Transverse colon (tissue), 4 donors: ENCODE measurements at regions not wholly inside any gene's neighbourhood (a gene's known extent, or its start where the extent isn't known, plus 50 kb on each side); places are given as distances from the start of the nearest gene placed in this dataset.

Experiments
- DNase-seq: peaks from one replicate; pipeline ENCODE4 v3.0.0-alpha.2; 2019
- H3K27ac ChIP-seq, 4 donors: fragments of 200-600 bp; sonication (generic); 2 replicates each; pipeline ENCODE4 v1.5.1; 2016 to 2018; ENCODE audit warnings: inconsistent platforms in 4 of 4
- H3K27me3 ChIP-seq: fragments of 200-600 bp; sonication (generic); 2 replicates; pipeline ENCODE4 v1.5.1; 2017; ENCODE audit warnings: inconsistent platforms
- H3K36me3 ChIP-seq, 4 donors: fragments of 200-600 bp; sonication (generic); 2 replicates each; pipeline ENCODE4 v1.5.1; 2017 to 2019; ENCODE audit warnings: inconsistent platforms in 4 of 4
- H3K4me1 ChIP-seq, 4 donors: fragments of 200-600 bp; sonication (generic); 2 replicates each; pipeline ENCODE4 v1.5.1; 2017 to 2020; ENCODE audit warnings: inconsistent platforms in 4 of 4
- H3K4me3 ChIP-seq, 4 donors: fragments of 200-600 bp; sonication (generic); 1 replicate in 1 of 4; 2 replicates in 3 of 4; pipeline versions ENCODE4 v1.5.1 to v1.6.1; 2017 to 2019; ENCODE audit warnings: inconsistent platforms in 4 of 4
- H3K9me3 ChIP-seq, 2 donors: fragments of 200-600 bp; sonication (generic); 2 replicates each; pipeline ENCODE4 v1.5.1; 2017 to 2019; ENCODE audit warnings: inconsistent platforms in 2 of 2
- CTCF ChIP-seq, 5 experiments: fragments of 200-600 bp in 3 of 5; fragments of 450-650 bp in 2 of 5; sonication (generic) in 3 of 5; IDR thresholded peaks; 1 replicate in 2 of 5; 2 replicates in 3 of 5; pipeline ENCODE4 v1.5.1; 2016 to 2017; ENCODE audit warnings: antibody characterized with exemption in 5 of 5, inconsistent platforms in 3 of 5, mild to moderate bottlenecking in 2 of 5, moderate library complexity in 1 of 5
- EP300 ChIP-seq: sonication (generic); formaldehyde crosslinking; IDR thresholded peaks from one replicate; pipeline ENCODE4 v1.6.1; 2017; ENCODE audit warnings: antibody characterized with exemption, low read depth
- POLR2A ChIP-seq: fragments of 450-650 bp; IDR thresholded peaks from one replicate; pipeline ENCODE4 v1.6.1; 2016; ENCODE audit warnings: antibody characterized with exemption, mild to moderate bottlenecking, moderate library complexity
- POLR2AphosphoS5 ChIP-seq, 3 donors: sonication (generic); formaldehyde crosslinking; IDR thresholded peaks; one replicate each; pipeline ENCODE4 v1.6.1; 2016; ENCODE audit warnings: antibody characterized with exemption in 3 of 3
- WGBS, 2 donors: methylation state at CpG; one replicate each; pipeline ENCODE4 v1.1.5; 2018; ENCODE audit warnings: low coverage in 1 of 2; 5-methylcytosine and 5-hydroxymethylcytosine counted together
- in situ Hi-C, 4 donors: fragments of 200-750 bp; cut with MboI; loops; one replicate each; pipeline versions ENCODE4 v1.15.0 to v1.15.1; 2017; ENCODE audit warnings: low sequenced_read_pairs in 3 of 4, low pct_ligation_motif_present in 1 of 4, low pct_unique_long_range_greater_than_20kb in 1 of 4
- intact Hi-C: fragments of 100-400 bp; cut with DNase I; formaldehyde crosslinking; loops from one replicate; pipeline ENCODE4 v1.15.1; 2023; ENCODE audit warnings: low total_unique reads

- DNase-seq: no peak
- TF ChIP-seq CTCF (IDR thresholded peaks at IDR 0.05) (no peak), POLR2AphosphoS5 (IDR thresholded peaks at IDR 0.05) (no peak), EP300 (no peak), POLR2A (no peak)
- intact Hi-C loops: no loop called here
- H3K36me3 ChIP-seq: no peaks in the 10 kb centered on the region
- no peaks in the 10 kb centered on the region for H3K4me1 ChIP-seq
- in situ Hi-C loops: no loop called here
- H3K4me3 ChIP-seq: no peak overlapping the region
- no peaks in the 10 kb centered on the region for H3K9me3 ChIP-seq
- 80 to 81% methylated on average over 1 to 2 of the region's 2 CpGs for WGBS, 2 donors
- no peaks in the 10 kb centered on the region for H3K27me3 ChIP-seq
- no peak overlapping the region for H3K27ac ChIP-seq
Observed at GRCh38 chr7:81209059-81209458, 290.2 kb upstream of the SEMA3C start.

- Histone ChIP-seq H3K27me3 (no peaks in the 10 kb centered on the region), H3K36me3 (no peaks in the 10 kb centered on the region), H3K27ac (no peak overlapping the region), H3K4me1 (no peaks in the 10 kb centered on the region), H3K9me3 (no peaks in the 10 kb centered on the region), H3K4me3 (no peak overlapping the region)
- 76 to 88% methylated on average over 4 to 5 of the region's 5 CpGs for WGBS, 2 donors
- intact Hi-C loops (no loop called here), in situ Hi-C loops (no loop called here)
- TF ChIP-seq CTCF (IDR thresholded peaks at IDR 0.05) (no peak), POLR2AphosphoS5 (IDR thresholded peaks at IDR 0.05) (no peak), EP300 (no peak), POLR2A (no peak)
- no peak for DNase-seq
Observed at GRCh38 chr7:81207801-81208200, 288.9 kb upstream of the SEMA3C start.

- Histone ChIP-seq H3K36me3 (no peaks in the 10 kb centered on the region), H3K27me3 (no peaks in the 10 kb centered on the region), H3K9me3 (no peaks in the 10 kb centered on the region), H3K4me3 (no peak overlapping the region), H3K27ac (no peak overlapping the region), H3K4me1 (no peaks in the 10 kb centered on the region)
- DNase-seq: no peak
- no peak for TF ChIP-seq POLR2AphosphoS5 (IDR thresholded peaks at IDR 0.05)
- TF ChIP-seq POLR2A: no peak
- no peak for TF ChIP-seq EP300
- TF ChIP-seq CTCF (IDR thresholded peaks at IDR 0.05): no peak
- intact Hi-C loops: no loop called here
- in situ Hi-C loops: no loop called here
- WGBS, 2 donors: 87 to 88% methylated on average over 2 of the region's 2 CpGs
Observed at GRCh38 chr7:81206667-81207360, 288.0 kb upstream of the SEMA3C start.

- Histone ChIP-seq H3K9me3 (no peaks in the 10 kb centered on the region), H3K27me3 (no peaks in the 10 kb centered on the region), H3K4me3 (no peak overlapping the region), H3K4me1 (no peaks in the 10 kb centered on the region), H3K27ac (no peak overlapping the region), H3K36me3 (no peaks in the 10 kb centered on the region)
- in situ Hi-C loops (no loop called here), intact Hi-C loops (no loop called here)
- 75 to 85% methylated on average over 3 of the region's 3 CpGs for WGBS, 2 donors
- no peak for DNase-seq
- TF ChIP-seq POLR2AphosphoS5 (IDR thresholded peaks at IDR 0.05) (no peak), CTCF (IDR thresholded peaks at IDR 0.05) (no peak), POLR2A (no peak), EP300 (no peak)
Observed at GRCh38 chr7:81206217-81206616, 287.4 kb upstream of the SEMA3C start.
